Liver (tissue), 8 donors: ENCODE measurements at regions not wholly inside any gene's neighbourhood (a gene's known extent, or its start where the extent isn't known, plus 50 kb on each side); places are given as distances from the start of the nearest gene placed in this dataset.

ENCODE experiments used
- DNase-seq: peaks from one replicate; pipeline ENCODE4 v3.0.0-alpha.2; 2017; ENCODE audit warnings: low spot score
- H3K27ac ChIP-seq, 2 donors: one replicate each; pipeline ENCODE4 v1.7.0; 2013; ENCODE audit warnings: inconsistent platforms in 2 of 2, low read length in 2 of 2, control low read depth in 1 of 2, low read depth in 1 of 2, mild to moderate bottlenecking in 1 of 2
- H3K27me3 ChIP-seq, 4 donors: one replicate each; pipeline versions ENCODE4 v1.6.1 to v1.7.0; 2013; ENCODE audit warnings: low read length in 3 of 4, inconsistent platforms in 1 of 4, mild to moderate bottlenecking in 1 of 4, moderate library complexity in 1 of 4; ENCODE audit not compliant: control insufficient read depth in 4 of 4, insufficient read depth in 4 of 4
- H3K36me3 ChIP-seq, 4 donors: one replicate each; pipeline versions ENCODE4 v1.6.1 to v1.7.0; 2013; ENCODE audit warnings: low read length in 3 of 4, mild to moderate bottlenecking in 3 of 4, low read depth in 1 of 4, moderate library complexity in 1 of 4; ENCODE audit not compliant: control insufficient read depth in 4 of 4, insufficient read depth in 3 of 4
- H3K4me1 ChIP-seq, 4 donors: one replicate each; pipeline versions ENCODE4 v1.6.1 to v1.7.0; 2013; ENCODE audit warnings: low read length in 3 of 4, mild to moderate bottlenecking in 3 of 4, moderate library complexity in 1 of 4; ENCODE audit not compliant: control insufficient read depth in 4 of 4, insufficient read depth in 4 of 4
- H3K4me3 ChIP-seq, 3 donors: one replicate each; pipeline versions ENCODE4 v1.6.1 to v1.7.0; 2013; ENCODE audit warnings: low read length in 3 of 3, control low read depth in 1 of 3, low read depth in 1 of 3, mild to moderate bottlenecking in 1 of 3
- H3K9ac ChIP-seq, 2 donors: one replicate each; pipeline ENCODE4 v1.7.0; 2013; ENCODE audit warnings: low read length in 2 of 2, mild to moderate bottlenecking in 2 of 2, moderate library complexity in 2 of 2, control low read depth in 1 of 2, low read depth in 1 of 2
- H3K9me3 ChIP-seq, 4 donors: one replicate each; pipeline versions ENCODE4 v1.6.1 to v1.7.0; 2013; ENCODE audit warnings: low read length in 3 of 4; ENCODE audit not compliant: control insufficient read depth in 4 of 4
- ATF3 ChIP-seq: IDR thresholded peaks from 2 replicates; pipeline ENCODE4 v1.6.1; 2016; ENCODE audit warnings: antibody characterized with exemption
- EGR1 ChIP-seq, 2 donors: IDR thresholded peaks; 2 replicates each; pipeline ENCODE4 v1.6.1; 2016 to 2018; ENCODE audit warnings: antibody characterized with exemption in 2 of 2, low read depth in 2 of 2
- FOXA1 ChIP-seq: IDR thresholded peaks from 2 replicates; pipeline ENCODE4 v1.6.1; 2016; ENCODE audit warnings: antibody characterized with exemption
- FOXA2 ChIP-seq: IDR thresholded peaks from 2 replicates; pipeline ENCODE4 v1.6.1; 2016; ENCODE audit warnings: antibody characterized with exemption
- GABPA ChIP-seq, 2 donors: IDR thresholded peaks in 1 of 2; conservative IDR thresholded peaks in 1 of 2; 2 replicates each; pipeline ENCODE4 v1.6.1; 2016; ENCODE audit warnings: antibody characterized with exemption in 2 of 2, mild to moderate bottlenecking in 1 of 2, moderate library complexity in 1 of 2
- HNF4G ChIP-seq: IDR thresholded peaks from 2 replicates; pipeline ENCODE4 v1.6.1; 2016; ENCODE audit warnings: antibody characterized with exemption
- JUND ChIP-seq, 2 donors: IDR thresholded peaks; 2 replicates each; pipeline ENCODE4 v1.6.1; 2016; ENCODE audit warnings: antibody characterized with exemption in 2 of 2
- NR2F2 ChIP-seq: IDR thresholded peaks from 2 replicates; pipeline ENCODE4 v1.6.1; 2016; ENCODE audit warnings: antibody characterized with exemption
- REST ChIP-seq: IDR thresholded peaks from 2 replicates; pipeline ENCODE4 v1.6.1; 2016; ENCODE audit warnings: antibody characterized with exemption, mild to moderate bottlenecking
- RXRA ChIP-seq, 2 donors: IDR thresholded peaks; 2 replicates each; pipeline ENCODE4 v1.6.1; 2017 to 2018; ENCODE audit warnings: antibody characterized with exemption in 2 of 2, mild to moderate bottlenecking in 1 of 2
- SP1 ChIP-seq: IDR thresholded peaks from 2 replicates; pipeline ENCODE4 v1.6.1; 2018; ENCODE audit warnings: antibody characterized with exemption, mild to moderate bottlenecking
- TAF1 ChIP-seq: conservative IDR thresholded peaks from 2 replicates; pipeline ENCODE4 v1.6.1; 2016; ENCODE audit warnings: antibody characterized with exemption, mild to moderate bottlenecking
- WGBS: extraction: QIAGEN DNeasy Blood & Tissue Kit; methylation state at CpG from one replicate; pipeline ENCODE4 v1.1.7; 2013; 5-methylcytosine and 5-hydroxymethylcytosine counted together
- TF ChIP-seq, protein P1 (sequence below): fragments of 150-350 bp; IDR thresholded peaks from 2 replicates; pipeline ENCODE4 v1.5.1; 2017; ENCODE audit warnings: improper control_type of control experiment, low read depth, low read length; ENCODE audit not compliant: missing input control
- donor health status: healthy.
- donor health status: healthy.
- donor health status: healthy.
- donor health status: healthy.
- donor health status: healthy.

GRCh38 chr10:113230011-113230610, 280.1 kb downstream of the TCF7L2 start:
- Histone ChIP-seq H3K4me1 (no peaks in the 10 kb centered on the region), H3K9ac (no peak overlapping the region), H3K27ac (no peak overlapping the region), H3K36me3 (no peaks in the 10 kb centered on the region), H3K27me3 (no peaks in the 10 kb centered on the region), H3K9me3 (no peaks in the 10 kb centered on the region), H3K4me3 (no peak overlapping the region)
- 68% methylated on average over 6 of the region's 6 CpGs for WGBS
- DNase-seq = no peak
- no peak for TF ChIP-seq NR2F2
- no peak for TF ChIP-seq HNF4G
- TF ChIP-seq FOXA2 = no peak
- no peak for TF ChIP-seq GABPA (IDR thresholded peaks at IDR 0.05 in 1 of 2, conservative IDR thresholded peaks at IDR 0.05 in 1 of 2)

- Histone ChIP-seq H3K9me3 (no peaks in the 10 kb centered on the region), H3K36me3 (no peaks in the 10 kb centered on the region), H3K4me1 (no peaks in the 10 kb centered on the region), H3K9ac (no peak overlapping the region), H3K27me3 (no peaks in the 10 kb centered on the region), H3K4me3 (no peak overlapping the region), H3K27ac (no peak overlapping the region)
- WGBS = 81% methylated on average over 5 of the region's 5 CpGs
- no peak for DNase-seq
- no peak for TF ChIP-seq TAF1
- no peak for TF ChIP-seq ATF3
- no peak for TF ChIP-seq NR2F2
- TF ChIP-seq FOXA1 = no peak
- TF ChIP-seq, protein P1, sequence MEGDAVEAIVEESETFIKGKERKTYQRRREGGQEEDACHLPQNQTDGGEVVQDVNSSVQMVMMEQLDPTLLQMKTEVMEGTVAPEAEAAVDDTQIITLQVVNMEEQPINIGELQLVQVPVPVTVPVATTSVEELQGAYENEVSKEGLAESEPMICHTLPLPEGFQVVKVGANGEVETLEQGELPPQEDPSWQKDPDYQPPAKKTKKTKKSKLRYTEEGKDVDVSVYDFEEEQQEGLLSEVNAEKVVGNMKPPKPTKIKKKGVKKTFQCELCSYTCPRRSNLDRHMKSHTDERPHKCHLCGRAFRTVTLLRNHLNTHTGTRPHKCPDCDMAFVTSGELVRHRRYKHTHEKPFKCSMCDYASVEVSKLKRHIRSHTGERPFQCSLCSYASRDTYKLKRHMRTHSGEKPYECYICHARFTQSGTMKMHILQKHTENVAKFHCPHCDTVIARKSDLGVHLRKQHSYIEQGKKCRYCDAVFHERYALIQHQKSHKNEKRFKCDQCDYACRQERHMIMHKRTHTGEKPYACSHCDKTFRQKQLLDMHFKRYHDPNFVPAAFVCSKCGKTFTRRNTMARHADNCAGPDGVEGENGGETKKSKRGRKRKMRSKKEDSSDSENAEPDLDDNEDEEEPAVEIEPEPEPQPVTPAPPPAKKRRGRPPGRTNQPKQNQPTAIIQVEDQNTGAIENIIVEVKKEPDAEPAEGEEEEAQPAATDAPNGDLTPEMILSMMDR = no peak
- no peak for TF ChIP-seq HNF4G
- no peak for TF ChIP-seq REST
- TF ChIP-seq SP1 = no peak
- no peak for TF ChIP-seq EGR1 (IDR thresholded peaks at IDR 0.05; ENCODE audit: low read depth in 2 of 2)
These were observed 283.0 kb downstream of the TCF7L2 start for GRCh38 chr10:113232928-113233511.

- no peaks in the 10 kb centered on the region for H3K4me1 ChIP-seq
- H3K27ac ChIP-seq = no peak overlapping the region
- no peak overlapping the region for H3K9ac ChIP-seq
- 97% methylated on average over 3 of the region's 3 CpGs for WGBS
- no peaks in the 10 kb centered on the region for H3K9me3 ChIP-seq
- no peaks in the 10 kb centered on the region for H3K27me3 ChIP-seq
- no peaks in the 10 kb centered on the region for H3K36me3 ChIP-seq
- H3K4me3 ChIP-seq = no peak overlapping the region
- no peak for DNase-seq
- TF ChIP-seq RXRA (IDR thresholded peaks at IDR 0.05) = no peak
- no peak for TF ChIP-seq JUND (IDR thresholded peaks at IDR 0.05)
- TF ChIP-seq HNF4G = no peak
- TF ChIP-seq, protein P1 = no peak
These were observed 284.4 kb downstream of the TCF7L2 start for GRCh38 chr10:113234481-113234880.
